ENCODE measurements at regions not wholly inside any gene's neighbourhood (a gene's known extent, or its start where the extent isn't known, plus 50 kb on each side); places are given as distances from the start of the nearest gene placed in this dataset.

DNA sequence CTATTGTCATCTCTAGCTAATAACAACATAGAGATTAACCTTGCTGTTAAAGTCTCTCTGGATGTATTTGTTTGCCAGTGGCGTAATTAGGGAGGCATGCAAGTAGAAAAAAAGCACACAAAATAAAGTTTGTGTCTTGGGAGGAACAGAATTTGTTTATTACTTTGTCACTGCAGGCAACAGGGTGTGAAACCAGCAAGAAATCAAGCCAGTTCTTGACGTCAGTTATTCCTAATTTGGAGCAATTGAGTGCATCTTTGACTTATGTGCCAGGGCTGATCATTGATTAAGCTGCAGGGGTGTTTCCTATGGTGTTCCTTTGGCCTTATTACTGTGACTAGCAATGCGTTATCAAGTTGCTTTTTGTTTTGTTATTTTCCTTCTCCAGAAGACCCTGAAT, 751.0 kb downstream of the KCNA4 start:
- TF ChIP-seq, protein P1, sequence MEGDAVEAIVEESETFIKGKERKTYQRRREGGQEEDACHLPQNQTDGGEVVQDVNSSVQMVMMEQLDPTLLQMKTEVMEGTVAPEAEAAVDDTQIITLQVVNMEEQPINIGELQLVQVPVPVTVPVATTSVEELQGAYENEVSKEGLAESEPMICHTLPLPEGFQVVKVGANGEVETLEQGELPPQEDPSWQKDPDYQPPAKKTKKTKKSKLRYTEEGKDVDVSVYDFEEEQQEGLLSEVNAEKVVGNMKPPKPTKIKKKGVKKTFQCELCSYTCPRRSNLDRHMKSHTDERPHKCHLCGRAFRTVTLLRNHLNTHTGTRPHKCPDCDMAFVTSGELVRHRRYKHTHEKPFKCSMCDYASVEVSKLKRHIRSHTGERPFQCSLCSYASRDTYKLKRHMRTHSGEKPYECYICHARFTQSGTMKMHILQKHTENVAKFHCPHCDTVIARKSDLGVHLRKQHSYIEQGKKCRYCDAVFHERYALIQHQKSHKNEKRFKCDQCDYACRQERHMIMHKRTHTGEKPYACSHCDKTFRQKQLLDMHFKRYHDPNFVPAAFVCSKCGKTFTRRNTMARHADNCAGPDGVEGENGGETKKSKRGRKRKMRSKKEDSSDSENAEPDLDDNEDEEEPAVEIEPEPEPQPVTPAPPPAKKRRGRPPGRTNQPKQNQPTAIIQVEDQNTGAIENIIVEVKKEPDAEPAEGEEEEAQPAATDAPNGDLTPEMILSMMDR (IDR thresholded peaks at IDR 0.05; ENCODE audit: control extremely low read depth, extremely low read depth, low read depth, missing control alignments), result no peak
- ChIA-PET POLR2A (no interaction called here), CTCF (interaction anchor here (0.8 kb wide), 1 partner anchor 65 kb away, joined by 3 read pairs; no protein-coding TSS in a partner anchor)
- DNase-seq (ENCODE audit: extremely low spot score), result no peak

DNA sequence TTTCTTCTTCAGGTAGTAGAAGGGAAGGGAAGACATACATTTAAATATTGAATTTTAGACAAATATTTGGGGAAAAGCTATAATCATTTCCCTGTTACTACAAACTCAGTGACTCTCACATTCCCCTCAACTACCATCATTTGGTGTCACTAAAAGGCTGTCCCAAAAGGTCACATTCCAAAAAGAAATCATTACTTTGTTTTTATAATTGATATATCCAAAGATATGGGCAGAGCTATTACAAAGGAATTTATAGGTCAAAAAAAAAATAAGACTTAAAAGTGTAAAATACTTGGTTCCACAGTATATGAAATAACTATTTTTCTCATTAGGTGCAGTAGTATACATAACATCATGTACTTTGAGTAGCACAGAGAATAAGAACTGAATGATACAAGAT, 751.4 kb downstream of the KCNA4 start:
- ChIA-PET POLR2A (no interaction called here), CTCF (interaction anchor here (0.8 kb wide), 1 partner anchor 65 kb away, joined by 3 read pairs; no protein-coding TSS in a partner anchor)
- DNase-seq (ENCODE audit: extremely low spot score), result no peak
- TF ChIP-seq, protein P1 (IDR thresholded peaks at IDR 0.05; ENCODE audit: control extremely low read depth, extremely low read depth, low read depth, missing control alignments), result no peak

DNA sequence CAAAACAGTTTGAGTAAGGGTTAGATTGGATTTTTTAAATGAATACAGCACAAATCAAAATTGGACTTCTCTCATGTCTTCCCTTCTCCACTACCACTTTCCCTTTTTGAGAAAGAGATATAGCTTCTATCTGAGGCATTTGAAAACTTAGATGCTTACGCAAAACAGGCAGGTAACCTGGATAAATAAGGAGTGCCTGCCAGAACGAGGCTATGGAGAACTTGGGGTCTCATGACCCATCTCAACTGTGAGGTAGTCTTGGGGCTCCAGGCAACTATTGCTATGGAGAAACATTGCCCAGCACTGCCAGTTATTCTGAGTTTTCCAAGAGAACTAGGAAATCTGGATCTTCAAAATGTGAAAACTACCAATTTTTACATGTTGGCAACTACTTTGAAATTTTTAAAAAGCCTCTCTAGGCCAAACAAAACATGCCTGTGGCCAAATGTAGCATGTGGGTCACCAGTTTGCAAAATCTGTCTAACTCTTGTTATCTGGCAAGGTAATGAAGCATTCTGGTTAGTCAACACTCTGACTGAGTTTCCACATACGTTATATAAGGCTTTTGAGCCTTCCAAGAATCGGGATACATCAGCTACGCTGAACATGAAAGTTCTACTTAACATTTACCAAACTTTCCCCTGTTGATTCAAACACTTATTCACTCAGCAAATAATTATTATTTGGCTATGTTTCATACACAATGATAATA, 752.7 kb downstream of the KCNA4 start:
- CTCF ChIA-PET, result no interaction called here

DNA sequence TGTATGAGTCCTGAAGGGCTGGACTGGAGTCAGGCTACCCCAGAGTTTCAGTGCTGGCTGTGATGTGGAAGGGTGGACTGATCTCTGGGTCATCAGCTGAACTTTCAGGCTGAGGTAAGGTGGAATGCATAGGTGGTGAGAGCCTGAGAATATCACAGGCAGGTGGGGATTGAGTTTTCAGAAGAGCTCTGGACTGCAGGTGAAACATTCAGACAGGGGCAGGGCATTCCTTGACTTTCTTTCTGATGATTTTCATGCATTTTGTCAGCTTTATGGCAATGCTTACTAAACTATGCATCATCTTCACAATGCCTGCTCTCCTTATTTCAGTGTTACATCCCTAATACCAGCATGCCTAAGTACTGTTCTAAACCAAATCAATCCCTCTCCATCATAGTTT, 755.0 kb downstream of the KCNA4 start:
- DNase-seq (ENCODE audit: extremely low spot score), result no peak
- ChIA-PET POLR2A (no interaction called here), CTCF (interaction anchor here (0.9 to 1.0 kb wide), 2 partner anchors 16 to 18 kb away, joined by 3 to 4 read pairs; no protein-coding TSS in a partner anchor)
- TF ChIP-seq, protein P1 (IDR thresholded peaks at IDR 0.05; ENCODE audit: control extremely low read depth, extremely low read depth, low read depth, missing control alignments), result no peak

More for the DNA sequence above, 752.7 kb downstream of the KCNA4 start:
- TF ChIP-seq, protein P1 (IDR thresholded peaks at IDR 0.05; ENCODE audit: control extremely low read depth, extremely low read depth, low read depth, missing control alignments), result no peak
- DNase-seq (ENCODE audit: extremely low spot score), result no peak
- POLR2A ChIA-PET, result no interaction called here

DNA sequence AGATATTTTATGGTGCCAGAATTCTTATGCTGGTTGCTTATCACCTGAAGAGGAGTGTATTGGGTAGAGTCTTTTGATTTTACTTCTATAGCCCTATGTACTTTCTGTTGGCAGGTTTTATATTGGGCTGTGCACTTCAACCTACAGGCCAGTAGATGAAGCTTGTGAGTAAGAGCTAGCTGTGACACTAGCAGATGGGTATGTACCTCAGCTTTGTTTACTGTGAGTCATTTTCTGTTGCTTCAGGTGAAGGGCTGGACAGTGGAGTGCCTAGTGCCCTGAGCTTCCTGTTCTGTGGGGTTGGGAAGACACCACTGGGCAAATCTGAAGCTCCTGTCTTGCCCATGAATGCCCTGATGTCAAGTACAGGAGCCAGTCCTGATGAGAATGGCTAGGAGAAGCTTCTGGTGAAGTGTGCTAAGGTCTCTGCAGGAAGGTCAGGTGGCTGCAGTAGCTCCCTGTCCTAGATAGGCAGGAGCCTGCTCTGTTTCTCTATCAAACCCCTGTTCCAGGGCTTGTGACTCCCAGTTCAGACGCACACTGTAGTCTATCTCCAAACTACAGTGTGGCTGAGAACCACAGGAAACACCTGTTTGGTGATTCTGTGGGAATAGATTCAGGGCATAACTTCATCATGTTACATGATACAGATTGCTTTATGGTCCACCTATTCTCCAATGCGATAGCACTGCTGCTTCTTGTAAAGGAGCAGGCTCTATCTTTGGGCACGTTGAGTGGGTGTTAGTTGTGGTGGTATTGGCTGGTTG, 755.7 kb downstream of the KCNA4 start:
- POLR2A ChIA-PET, result no interaction called here
- DNase-seq (ENCODE audit: extremely low spot score), result no peak
- CTCF ChIA-PET, result interaction anchor here (0.9 to 1.2 kb wide), 3 partner anchors 8 to 19 kb away, joined by 3 to 4 read pairs (median 3); no protein-coding TSS in a partner anchor
- TF ChIP-seq, protein P1 (IDR thresholded peaks at IDR 0.05; ENCODE audit: control extremely low read depth, extremely low read depth, low read depth, missing control alignments), result no peak

DNA sequence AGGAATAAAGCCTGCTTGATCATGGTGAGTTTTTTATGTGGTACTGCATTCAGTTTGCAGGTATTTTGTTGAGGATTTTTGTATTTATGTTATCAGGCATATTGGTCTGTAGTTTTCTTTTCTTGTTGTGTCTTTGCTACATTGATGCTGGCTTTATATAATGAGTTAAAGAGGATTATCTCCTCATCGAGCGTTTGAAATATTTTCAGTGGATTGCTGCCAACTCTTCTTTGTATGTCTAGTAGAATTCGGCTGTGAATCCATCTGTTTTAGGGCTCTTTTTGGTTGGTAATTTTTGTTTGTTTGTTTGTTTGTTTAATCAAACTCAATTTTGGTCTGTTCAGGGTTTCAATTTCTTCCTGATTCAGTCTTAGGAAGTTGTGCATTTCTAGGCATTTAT, 758.4 kb downstream of the KCNA4 start:
- POLR2A ChIA-PET, result no interaction called here
- CTCF ChIA-PET, result no interaction called here
- TF ChIP-seq, protein P1 (IDR thresholded peaks at IDR 0.05; ENCODE audit: control extremely low read depth, extremely low read depth, low read depth, missing control alignments), result no peak

More for the DNA sequence above, 758.4 kb downstream of the KCNA4 start:
- no peak for DNase-seq (ENCODE audit: extremely low spot score)

Measured in GM10248 (cell line).